Left ventricle myocardium superior (tissue), 1 donor: ENCODE measurements at regions not wholly inside any gene's neighbourhood (a gene's known extent, or its start where the extent isn't known, plus 50 kb on each side); places are given as distances from the start of the nearest gene placed in this dataset.

Experiments used
- ATAC-seq: fragments of 200-7000 bp; cut with Tn5 transposase; one replicate; pipeline ENCODE4 v1.9.1; 2020; ENCODE audit warnings: mild to moderate bottlenecking, moderate library complexity
- DNase-seq: peaks from one replicate; pipeline ENCODE4 v3.0.0-alpha.2; 2020
- intact Hi-C: fragments of 100-400 bp; cut with micrococcal nuclease; formaldehyde crosslinking; loops from one replicate; pipeline ENCODE4 v1.11.0; 2022
- donor health status: DM: no; HTN: yes; CAD: no; lungs with severe emphysema.

GRCh38 chr4:36492041-36492440 is 210.6 kb downstream of the DTHD1 start:
- intact Hi-C loops, result no loop called here
- DNase-seq, result no peak
- ATAC-seq, result no peak

GRCh38 chr4:36492590-36492989 is 211.2 kb downstream of the DTHD1 start:
- ATAC-seq (no peak), DNase-seq (no peak)
- intact Hi-C loops, result no loop called here

- intact Hi-C loops, result no loop called here
- no peak for DNase-seq
- no peak for ATAC-seq
These were observed 211.8 kb downstream of the DTHD1 start for GRCh38 chr4:36493251-36493650.

GRCh38 chr4:36494016-36494415 is 212.6 kb downstream of the DTHD1 start:
- DNase-seq (no peak), ATAC-seq (no peak)
- intact Hi-C loops, result no loop called here

- ATAC-seq, result no peak
- no peak for DNase-seq
- intact Hi-C loops, result no loop called here
These were observed 213.3 kb downstream of the DTHD1 start for GRCh38 chr4:36494747-36495146.

GRCh38 chr4:36502350-36502749 is 220.9 kb downstream of the DTHD1 start:
- ATAC-seq (no peak), DNase-seq (no peak)
- intact Hi-C loops, result no loop called here

GRCh38 chr4:36508394-36508793 is 227.0 kb downstream of the DTHD1 start:
- no peak for DNase-seq
- ATAC-seq, result no peak
- intact Hi-C loops, result no loop called here

GRCh38 chr4:36509845-36510244 is 228.4 kb downstream of the DTHD1 start:
- ATAC-seq (no peak), DNase-seq (no peak)
- intact Hi-C loops, result no loop called here

GRCh38 chr4:36511785-36512184 is 230.4 kb downstream of the DTHD1 start:
- ATAC-seq, result no peak
- intact Hi-C loops, result no loop called here

GRCh38 chr4:36516522-36517095 is 235.2 kb downstream of the DTHD1 start:
- no peak for ATAC-seq
- intact Hi-C loops, result no loop called here
- no peak for DNase-seq

More at GRCh38 chr4:36511785-36512184, 230.4 kb downstream of the DTHD1 start:
- no peak for DNase-seq

GRCh38 chr4:36523182-36523581 is 241.8 kb downstream of the DTHD1 start:
- DNase-seq, result no peak
- intact Hi-C loops, result no loop called here

GRCh38 chr4:36532670-36533379 is 251.4 kb downstream of the DTHD1 start:
- DNase-seq (no peak), ATAC-seq (no peak)
- intact Hi-C loops, result no loop called here

More at GRCh38 chr4:36523182-36523581, 241.8 kb downstream of the DTHD1 start:
- no peak for ATAC-seq

GRCh38 chr4:36533944-36534343 is 252.5 kb downstream of the DTHD1 start:
- ATAC-seq (no peak), DNase-seq (no peak)
- intact Hi-C loops, result no loop called here

GRCh38 chr4:36547383-36547782 is 266.0 kb downstream of the DTHD1 start:
- DNase-seq (no peak), ATAC-seq (no peak)
- intact Hi-C loops, result loop anchor here (10.0 kb wide), 1 partner anchor 393 kb away; no protein-coding TSS in a partner anchor

GRCh38 chr4:36549252-36549651 is 267.8 kb downstream of the DTHD1 start:
- DNase-seq (no peak), ATAC-seq (no peak)
- intact Hi-C loops, result loop anchor here (10.0 kb wide), 1 partner anchor 394 kb away; no protein-coding TSS in a partner anchor

GRCh38 chr4:36549992-36550391 is 268.6 kb downstream of the DTHD1 start:
- ATAC-seq (no peak), DNase-seq (no peak)
- intact Hi-C loops, result loop anchor here (10.0 kb wide), 1 partner anchor 395 kb away; no protein-coding TSS in a partner anchor

GRCh38 chr4:36551697-36552214 is 270.3 kb downstream of the DTHD1 start:
- DNase-seq (no peak), ATAC-seq (no peak)
- intact Hi-C loops, result no loop called here

- ATAC-seq, result no peak
- intact Hi-C loops, result no loop called here
These were observed 271.6 kb downstream of the DTHD1 start for GRCh38 chr4:36553029-36553428.

GRCh38 chr4:36553453-36553852 is 272.0 kb downstream of the DTHD1 start:
- ATAC-seq, result no peak
- no peak for DNase-seq
- intact Hi-C loops, result no loop called here

More at GRCh38 chr4:36553029-36553428, 271.6 kb downstream of the DTHD1 start:
- no peak for DNase-seq

- ATAC-seq (no peak), DNase-seq (no peak)
- intact Hi-C loops, result no loop called here
These were observed 275.6 kb downstream of the DTHD1 start for GRCh38 chr4:36556984-36557383.

GRCh38 chr4:36568575-36568974 is 287.2 kb downstream of the DTHD1 start:
- ATAC-seq (no peak), DNase-seq (no peak)
- intact Hi-C loops, result no loop called here
